Loucy (cell line): ENCODE measurements at regions not wholly inside any gene's neighbourhood (a gene's known extent, or its start where the extent isn't known, plus 50 kb on each side); places are given as distances from the start of the nearest gene placed in this dataset.

Source experiments
- H2AFZ ChIP-seq: fragments of 200-600 bp; sonication (generic); 2 replicates; pipeline ENCODE4 v1.6.0; 2016; ENCODE audit warnings: antibody characterized with exemption, mild to moderate bottlenecking, low read length, moderate library complexity
- H3F3A ChIP-seq: fragments of 200-600 bp; 2 replicates; pipeline ENCODE4 v1.6.0; 2016; ENCODE audit warnings: antibody characterized with exemption, low read depth, mild to moderate bottlenecking
- H3K27me3 ChIP-seq: fragments of 200-600 bp; sonication (generic); 2 replicates; pipeline ENCODE4 v1.6.1; 2014; ENCODE audit warnings: low read length, mild to moderate bottlenecking; ENCODE audit not compliant: insufficient read depth, poor library complexity, severe bottlenecking
- H3K36me3 ChIP-seq: fragments of 200-600 bp; sonication (generic); 2 replicates; pipeline ENCODE4 v1.6.1; 2016; ENCODE audit warnings: low read length; ENCODE audit not compliant: insufficient read depth
- H3K4me1 ChIP-seq: fragments of 200-600 bp; sonication (generic); 2 replicates; pipeline ENCODE4 v1.5.1; 2014; ENCODE audit warnings: low read length, mild to moderate bottlenecking; ENCODE audit not compliant: insufficient read depth, poor library complexity, severe bottlenecking
- H3K4me2 ChIP-seq: fragments of 200-600 bp; sonication (generic); 2 replicates; pipeline ENCODE4 v1.6.0; 2014; ENCODE audit warnings: antibody characterized with exemption, low read length, low read depth, mild to moderate bottlenecking; ENCODE audit not compliant: poor library complexity, severe bottlenecking
- H3K4me3 ChIP-seq: fragments of 200-600 bp; sonication (generic); 2 replicates; pipeline ENCODE4 v1.5.1; 2014; ENCODE audit warnings: low read length, mild to moderate bottlenecking, mixed read lengths; ENCODE audit not compliant: poor library complexity, severe bottlenecking
- H3K79me2 ChIP-seq: fragments of 200-600 bp; sonication (generic); 2 replicates; pipeline ENCODE4 v1.6.1; 2014; ENCODE audit warnings: low read length; ENCODE audit not compliant: insufficient read depth
- H3K9ac ChIP-seq: fragments of 200-600 bp; sonication (generic); 2 replicates; pipeline ENCODE4 v1.6.0; 2014; ENCODE audit warnings: mild to moderate bottlenecking, low read depth, low read length, moderate library complexity; ENCODE audit not compliant: poor library complexity, severe bottlenecking
- H3K9me2 ChIP-seq: fragments of 200-600 bp; sonication (generic); replicated peaks from 2 replicates; pipeline ENCODE4 v1.6.1; 2016; ENCODE audit warnings: low read depth, low read length, mixed read lengths
- H3K9me3 ChIP-seq: fragments of 200-600 bp; sonication (generic); 2 replicates; pipeline ENCODE4 v1.6.1; 2014; ENCODE audit warnings: mild to moderate bottlenecking, antibody characterized with exemption, low read length, low read depth; ENCODE audit not compliant: insufficient read depth
- H4K20me1 ChIP-seq: fragments of 200-600 bp; sonication (generic); 2 replicates; pipeline ENCODE4 v1.6.0; 2014; ENCODE audit warnings: antibody characterized with exemption, low read length, mild to moderate bottlenecking; ENCODE audit not compliant: insufficient read depth, poor library complexity, severe bottlenecking
- CTCF ChIP-seq: fragments of 200-600 bp; sonication (generic); conservative IDR thresholded peaks from 2 replicates; pipeline ENCODE4 v1.5.1; 2014; ENCODE audit warnings: mild to moderate bottlenecking, antibody characterized with exemption, low read length
- EZH2phosphoT487 ChIP-seq: fragments of 200-600 bp; IDR thresholded peaks from 2 replicates; pipeline ENCODE4 v1.6.1; 2018; ENCODE audit warnings: antibody characterized with exemption, mild to moderate bottlenecking, moderate library complexity, borderline replicate concordance

GRCh38 chr4:36854554-36854953 is 390.0 kb upstream of the NWD2 start:
- no peak for TF ChIP-seq EZH2phosphoT487
- no peak for TF ChIP-seq CTCF

GRCh38 chr4:36863601-36864000 is 380.9 kb upstream of the NWD2 start:
- H3K9me2 ChIP-seq, result no peaks in the 10 kb centered on the region
- H3F3A ChIP-seq, result no peaks in the 10 kb centered on the region
- TF ChIP-seq CTCF (no peak), EZH2phosphoT487 (no peak)
- no peak overlapping the region for H2AFZ ChIP-seq
- H3K9me3 ChIP-seq, result no peaks in the 10 kb centered on the region
- H3K9ac ChIP-seq, result no peak overlapping the region
- no peaks in the 10 kb centered on the region for H3K79me2 ChIP-seq
- no peak overlapping the region for H3K4me3 ChIP-seq
- H3K4me2 ChIP-seq, result no peak overlapping the region
- H3K36me3 ChIP-seq, result no peaks in the 10 kb centered on the region
- H3K27me3 ChIP-seq, result no peaks in the 10 kb centered on the region
- H3K4me1 ChIP-seq, result no peaks in the 10 kb centered on the region
- H4K20me1 ChIP-seq, result no peaks in the 10 kb centered on the region

More at GRCh38 chr4:36854554-36854953, 390.0 kb upstream of the NWD2 start:
- Histone ChIP-seq H3K9ac (no peak overlapping the region), H3F3A (no peaks in the 10 kb centered on the region), H3K4me2 (no peak overlapping the region), H3K9me3 (no peaks in the 10 kb centered on the region), H3K36me3 (no peaks in the 10 kb centered on the region), H3K4me1 (no peaks in the 10 kb centered on the region), H3K9me2 (no peaks in the 10 kb centered on the region), H3K4me3 (no peak overlapping the region), H4K20me1 (no peaks in the 10 kb centered on the region), H3K79me2 (no peaks in the 10 kb centered on the region), H3K27me3 (no peaks in the 10 kb centered on the region), H2AFZ (no peak overlapping the region)

GRCh38 chr4:36870121-36870520 is 374.4 kb upstream of the NWD2 start:
- TF ChIP-seq EZH2phosphoT487, result no peak
- no peak for TF ChIP-seq CTCF
- H3K4me1 ChIP-seq, result no peaks in the 10 kb centered on the region

More at GRCh38 chr4:36870121-36870520, 374.4 kb upstream of the NWD2 start:
- Histone ChIP-seq H3K9me3 (no peaks in the 10 kb centered on the region), H4K20me1 (no peaks in the 10 kb centered on the region), H2AFZ (no peak overlapping the region), H3K27me3 (no peaks in the 10 kb centered on the region), H3K79me2 (no peaks in the 10 kb centered on the region), H3K36me3 (no peaks in the 10 kb centered on the region), H3K4me2 (no peak overlapping the region), H3K4me3 (no peak overlapping the region), H3F3A (no peaks in the 10 kb centered on the region), H3K9ac (no peak overlapping the region), H3K9me2 (no peaks in the 10 kb centered on the region)
